HL-60 (cell line): ENCODE measurements at regions not wholly inside any gene's neighbourhood (a gene's known extent, or its start where the extent isn't known, plus 50 kb on each side); places are given as distances from the start of the nearest gene placed in this dataset.

Experiments
- DNase-seq, 2 experiments: peaks; one replicate each; pipeline ENCODE4 v3.0.0-alpha.2; 2010 to 2020; ENCODE audit warnings: low read depth in 1 of 2, low spot score in 1 of 2
- H3K27ac ChIP-seq: fragments of 250-450 bp; sonication (Bioruptor Pico); replicated peaks from 2 replicates; pipeline ENCODE4 v1.5.1; 2020; ENCODE audit warnings: mild to moderate bottlenecking, moderate library complexity
- H3K27me3 ChIP-seq: fragments of 250-450 bp; sonication (Bioruptor Pico); 2 replicates; pipeline ENCODE4 v1.5.1; 2021; ENCODE audit warnings: mild to moderate bottlenecking, moderate library complexity; ENCODE audit not compliant: insufficient read depth, poor library complexity, severe bottlenecking
- H3K4me3 ChIP-seq: replicated peaks from 2 replicates; pipeline ENCODE4 v1.5.1; 2011; ENCODE audit warnings: mild to moderate bottlenecking, control low read depth, low read length; ENCODE audit not compliant: insufficient read depth
- GABPA ChIP-seq: IDR thresholded peaks from 2 replicates; pipeline ENCODE4 v1.6.1; 2012; ENCODE audit warnings: low read depth
- POLR2AphosphoS5 ChIP-seq: IDR thresholded peaks from 2 replicates; pipeline ENCODE4 v1.6.1; 2012; ENCODE audit warnings: low read depth
- SPI1 ChIP-seq: IDR thresholded peaks from 2 replicates; pipeline ENCODE4 v1.6.1; 2012; ENCODE audit warnings: low read depth, mild to moderate bottlenecking, borderline replicate concordance
- TF ChIP-seq, protein P1 (sequence below): IDR thresholded peaks from 2 replicates; pipeline ENCODE4 v1.6.1; 2012; ENCODE audit warnings: low read depth; ENCODE audit not compliant: insufficient replicate concordance
- TF ChIP-seq, protein P2 (sequence below): IDR thresholded peaks from one replicate; pipeline ENCODE4 v1.5.1; 2011; ENCODE audit warnings: low read length, control low read depth, inconsistent platforms; ENCODE audit not compliant: insufficient read depth

DNA sequence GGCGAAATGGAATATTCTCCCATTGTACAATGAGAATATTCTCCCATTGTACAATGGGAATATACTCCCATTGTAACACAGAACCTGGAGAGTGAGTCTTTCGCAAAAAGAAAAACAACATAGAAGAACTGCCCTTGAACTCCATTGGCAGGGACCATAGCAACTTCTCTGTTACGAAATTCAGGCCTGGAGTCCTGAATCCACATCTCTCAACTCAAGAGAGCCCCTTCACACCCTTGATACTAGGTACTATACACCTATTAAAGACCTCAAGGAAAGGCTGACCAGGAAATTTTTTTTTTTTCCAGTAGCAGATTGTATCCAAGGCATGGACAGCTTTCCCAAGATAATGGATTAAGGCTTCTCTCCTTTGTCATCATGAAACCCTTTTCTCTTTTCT, 1687.0 kb downstream of the GRIK2 start:
- TF ChIP-seq, protein P1, sequence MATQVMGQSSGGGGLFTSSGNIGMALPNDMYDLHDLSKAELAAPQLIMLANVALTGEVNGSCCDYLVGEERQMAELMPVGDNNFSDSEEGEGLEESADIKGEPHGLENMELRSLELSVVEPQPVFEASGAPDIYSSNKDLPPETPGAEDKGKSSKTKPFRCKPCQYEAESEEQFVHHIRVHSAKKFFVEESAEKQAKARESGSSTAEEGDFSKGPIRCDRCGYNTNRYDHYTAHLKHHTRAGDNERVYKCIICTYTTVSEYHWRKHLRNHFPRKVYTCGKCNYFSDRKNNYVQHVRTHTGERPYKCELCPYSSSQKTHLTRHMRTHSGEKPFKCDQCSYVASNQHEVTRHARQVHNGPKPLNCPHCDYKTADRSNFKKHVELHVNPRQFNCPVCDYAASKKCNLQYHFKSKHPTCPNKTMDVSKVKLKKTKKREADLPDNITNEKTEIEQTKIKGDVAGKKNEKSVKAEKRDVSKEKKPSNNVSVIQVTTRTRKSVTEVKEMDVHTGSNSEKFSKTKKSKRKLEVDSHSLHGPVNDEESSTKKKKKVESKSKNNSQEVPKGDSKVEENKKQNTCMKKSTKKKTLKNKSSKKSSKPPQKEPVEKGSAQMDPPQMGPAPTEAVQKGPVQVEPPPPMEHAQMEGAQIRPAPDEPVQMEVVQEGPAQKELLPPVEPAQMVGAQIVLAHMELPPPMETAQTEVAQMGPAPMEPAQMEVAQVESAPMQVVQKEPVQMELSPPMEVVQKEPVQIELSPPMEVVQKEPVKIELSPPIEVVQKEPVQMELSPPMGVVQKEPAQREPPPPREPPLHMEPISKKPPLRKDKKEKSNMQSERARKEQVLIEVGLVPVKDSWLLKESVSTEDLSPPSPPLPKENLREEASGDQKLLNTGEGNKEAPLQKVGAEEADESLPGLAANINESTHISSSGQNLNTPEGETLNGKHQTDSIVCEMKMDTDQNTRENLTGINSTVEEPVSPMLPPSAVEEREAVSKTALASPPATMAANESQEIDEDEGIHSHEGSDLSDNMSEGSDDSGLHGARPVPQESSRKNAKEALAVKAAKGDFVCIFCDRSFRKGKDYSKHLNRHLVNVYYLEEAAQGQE, result no peak
- TF ChIP-seq GABPA, result no peak
- TF ChIP-seq SPI1, result no peak
- TF ChIP-seq, protein P2, sequence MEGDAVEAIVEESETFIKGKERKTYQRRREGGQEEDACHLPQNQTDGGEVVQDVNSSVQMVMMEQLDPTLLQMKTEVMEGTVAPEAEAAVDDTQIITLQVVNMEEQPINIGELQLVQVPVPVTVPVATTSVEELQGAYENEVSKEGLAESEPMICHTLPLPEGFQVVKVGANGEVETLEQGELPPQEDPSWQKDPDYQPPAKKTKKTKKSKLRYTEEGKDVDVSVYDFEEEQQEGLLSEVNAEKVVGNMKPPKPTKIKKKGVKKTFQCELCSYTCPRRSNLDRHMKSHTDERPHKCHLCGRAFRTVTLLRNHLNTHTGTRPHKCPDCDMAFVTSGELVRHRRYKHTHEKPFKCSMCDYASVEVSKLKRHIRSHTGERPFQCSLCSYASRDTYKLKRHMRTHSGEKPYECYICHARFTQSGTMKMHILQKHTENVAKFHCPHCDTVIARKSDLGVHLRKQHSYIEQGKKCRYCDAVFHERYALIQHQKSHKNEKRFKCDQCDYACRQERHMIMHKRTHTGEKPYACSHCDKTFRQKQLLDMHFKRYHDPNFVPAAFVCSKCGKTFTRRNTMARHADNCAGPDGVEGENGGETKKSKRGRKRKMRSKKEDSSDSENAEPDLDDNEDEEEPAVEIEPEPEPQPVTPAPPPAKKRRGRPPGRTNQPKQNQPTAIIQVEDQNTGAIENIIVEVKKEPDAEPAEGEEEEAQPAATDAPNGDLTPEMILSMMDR, result no peak
- no peak for TF ChIP-seq POLR2AphosphoS5
- Histone ChIP-seq H3K27ac (no peak overlapping the region), H3K4me3 (no peak overlapping the region), H3K27me3 (no peaks in the 10 kb centered on the region)
- no peak for DNase-seq

DNA sequence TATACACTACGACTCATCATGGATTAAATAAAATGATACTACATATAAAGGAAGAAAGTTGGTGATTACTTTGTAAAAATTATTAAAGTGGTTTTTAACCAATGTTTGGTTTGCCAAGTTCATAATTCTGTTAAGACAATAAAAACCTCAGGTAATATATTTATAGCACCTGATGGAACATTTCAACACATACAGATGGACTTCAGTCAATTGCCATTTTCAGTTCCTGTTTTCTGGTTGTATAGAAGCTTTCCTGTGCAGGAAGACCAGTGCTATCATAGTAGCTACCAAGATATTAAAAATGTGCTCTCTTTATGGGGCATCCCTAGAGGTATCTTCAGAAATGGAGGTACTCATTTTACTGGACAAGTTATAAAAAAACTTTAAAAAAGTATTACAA, 1686.4 kb downstream of the GRIK2 start:
- DNase-seq, result no peak
- no peak overlapping the region for H3K4me3 ChIP-seq
- TF ChIP-seq SPI1 (no peak), GABPA (no peak)
- H3K27me3 ChIP-seq, result no peaks in the 10 kb centered on the region
- no peak overlapping the region for H3K27ac ChIP-seq

DNA sequence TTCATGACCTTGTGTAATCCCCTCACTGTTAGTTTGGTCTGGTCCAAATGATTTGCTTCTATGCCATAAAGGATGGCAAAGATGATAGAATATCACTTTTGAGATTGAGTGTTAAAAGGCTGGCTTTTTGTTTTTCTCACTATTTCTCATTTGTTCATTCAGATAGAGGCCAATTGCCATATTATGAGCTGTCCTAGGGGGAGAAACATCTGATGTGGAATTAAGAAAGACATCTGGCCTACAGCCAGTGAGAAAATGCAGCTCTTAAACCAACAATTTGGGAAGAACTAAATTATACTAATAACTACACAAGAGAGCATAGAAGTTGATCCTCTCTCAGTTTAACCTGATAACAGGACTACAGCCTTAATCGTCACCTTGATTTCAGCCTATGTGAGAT, 1668.6 kb downstream of the GRIK2 start:
- DNase-seq, result no peak
- no peaks in the 10 kb centered on the region for H3K27me3 ChIP-seq
- no peak overlapping the region for H3K27ac ChIP-seq
- H3K4me3 ChIP-seq, result no peak overlapping the region
- TF ChIP-seq GABPA, result no peak
- TF ChIP-seq SPI1, result no peak
- TF ChIP-seq, protein P1, result no peak
- TF ChIP-seq POLR2AphosphoS5, result no peak
- TF ChIP-seq, protein P2, result no peak

DNA sequence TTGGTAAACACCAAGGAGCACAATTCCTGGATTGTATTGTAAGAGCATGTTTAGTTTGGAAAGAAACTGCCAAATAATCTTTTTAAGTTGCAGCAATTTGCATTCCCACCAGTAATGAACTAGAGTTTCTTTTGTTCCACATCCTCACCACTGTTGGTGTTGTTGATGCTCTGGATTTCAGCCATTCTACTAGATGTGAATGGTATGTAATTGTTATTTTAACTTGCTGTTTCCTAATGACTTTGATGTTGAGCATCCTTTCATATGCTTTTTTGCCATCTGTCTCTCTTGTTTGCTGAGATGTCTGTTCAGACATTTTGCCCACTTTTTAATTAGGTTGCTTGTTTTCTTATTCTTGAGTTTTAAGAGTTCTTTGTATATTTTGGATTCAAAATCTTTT, 1654.1 kb downstream of the GRIK2 start:
- TF ChIP-seq SPI1 (no peak), POLR2AphosphoS5 (no peak), GABPA (no peak)
- TF ChIP-seq, protein P1, result no peak
- TF ChIP-seq, protein P2, result no peak
- H3K27ac ChIP-seq, result no peak overlapping the region
- H3K4me3 ChIP-seq, result no peak overlapping the region
- no peak for DNase-seq
- H3K27me3 ChIP-seq, result no peaks in the 10 kb centered on the region
